Type B pancreatic cell (in vitro differentiated cells): ENCODE measurements at regions not wholly inside any gene's neighbourhood (a gene's known extent, or its start where the extent isn't known, plus 50 kb on each side); places are given as distances from the start of the nearest gene placed in this dataset.

Experiments used
- DNase-seq: peaks from one replicate; pipeline ENCODE4 v3.0.0; 2021; ENCODE audit warnings: mixed read lengths; ENCODE audit not compliant: unreplicated experiment; ENCODE audit errors: extremely low spot score
- H3K27ac Mint-ChIP-seq: 2 replicates; pipeline ENCODE4 v1.8.0; 2021; ENCODE audit warnings: mild to moderate bottlenecking, mixed read lengths
- H3K27me3 Mint-ChIP-seq: 2 replicates; pipeline ENCODE4 v1.8.0; 2021; ENCODE audit warnings: mixed read lengths
- H3K36me3 Mint-ChIP-seq: 2 replicates; pipeline ENCODE4 v1.8.0; 2021; ENCODE audit warnings: mixed read lengths
- H3K4me1 Mint-ChIP-seq: one replicate; pipeline ENCODE4 v1.8.0; 2021; ENCODE audit warnings: mixed read lengths; ENCODE audit not compliant: unreplicated experiment
- H3K4me3 Mint-ChIP-seq: 2 replicates; pipeline ENCODE4 v1.8.0; 2021; ENCODE audit warnings: mild to moderate bottlenecking, mixed read lengths
- H3K9me3 Mint-ChIP-seq: 2 replicates; pipeline ENCODE4 v1.8.0; 2021; ENCODE audit warnings: mixed read lengths
- CTCF ChIP-seq: fragments of 200-600 bp; sonication (generic); conservative IDR thresholded peaks from 2 replicates; pipeline ENCODE4 v1.5.0; 2021; ENCODE audit warnings: antibody characterized with exemption, mild to moderate bottlenecking

- Mint-ChIP-seq H3K4me1 (no peaks in the 10 kb centered on the region), H3K36me3 (no peaks in the 10 kb centered on the region), H3K27me3 (peaks cover 4% of the 10 kb centered on the region), H3K27ac (no peak overlapping the region), H3K9me3 (no peaks in the 10 kb centered on the region), H3K4me3 (no peak overlapping the region)
- TF ChIP-seq CTCF = no peak
- no peak for DNase-seq
Measured at GRCh38 chr3:137420198-137420995, 343.7 kb upstream of the SOX14 start.

- no peak for TF ChIP-seq CTCF
- H3K4me1 Mint-ChIP-seq = no peaks in the 10 kb centered on the region
- H3K9me3 Mint-ChIP-seq = no peaks in the 10 kb centered on the region
- no peak for DNase-seq
- H3K36me3 Mint-ChIP-seq = no peaks in the 10 kb centered on the region
- no peaks in the 10 kb centered on the region for H3K27me3 Mint-ChIP-seq
- no peak overlapping the region for H3K4me3 Mint-ChIP-seq
- no peak overlapping the region for H3K27ac Mint-ChIP-seq
Measured at GRCh38 chr3:137438561-137438960, 325.6 kb upstream of the SOX14 start.

- no peaks in the 10 kb centered on the region for H3K4me1 Mint-ChIP-seq
- H3K27ac Mint-ChIP-seq = no peak overlapping the region
- H3K4me3 Mint-ChIP-seq = no peak overlapping the region
- DNase-seq = no peak
- no peaks in the 10 kb centered on the region for H3K9me3 Mint-ChIP-seq
- no peaks in the 10 kb centered on the region for H3K36me3 Mint-ChIP-seq
- TF ChIP-seq CTCF = no peak
- H3K27me3 Mint-ChIP-seq = peaks cover 4% of the 10 kb centered on the region
Measured at GRCh38 chr3:137460944-137461343, 303.2 kb upstream of the SOX14 start.

GRCh38 chr3:137463131-137463530 is 301.0 kb upstream of the SOX14 start:
- H3K27me3 Mint-ChIP-seq = peaks cover 5% of the 10 kb centered on the region
- H3K36me3 Mint-ChIP-seq = no peaks in the 10 kb centered on the region
- no peaks in the 10 kb centered on the region for H3K4me1 Mint-ChIP-seq
- H3K9me3 Mint-ChIP-seq = no peaks in the 10 kb centered on the region
- no peak for TF ChIP-seq CTCF
- no peak overlapping the region for H3K27ac Mint-ChIP-seq
- H3K4me3 Mint-ChIP-seq = no peak overlapping the region
- DNase-seq = no peak

GRCh38 chr3:137464341-137464740 is 299.8 kb upstream of the SOX14 start:
- no peak overlapping the region for H3K4me3 Mint-ChIP-seq
- peaks cover 8% of the 10 kb centered on the region for H3K27me3 Mint-ChIP-seq
- H3K36me3 Mint-ChIP-seq = no peaks in the 10 kb centered on the region
- DNase-seq = no peak
- H3K27ac Mint-ChIP-seq = no peak overlapping the region
- no peaks in the 10 kb centered on the region for H3K4me1 Mint-ChIP-seq
- no peaks in the 10 kb centered on the region for H3K9me3 Mint-ChIP-seq
- TF ChIP-seq CTCF = no peak
